DMS114 treated with DMSO at 0.1 percent for 48 hours (cell line): ENCODE measurements at regions not wholly inside any gene's neighbourhood (a gene's known extent, or its start where the extent isn't known, plus 50 kb on each side); places are given as distances from the start of the nearest gene placed in this dataset.

Experiments
- DNase-seq: peaks from one replicate; lab custom pipeline; 2025; ENCODE audit not compliant: unreplicated experiment; lab: John Stamatoyannopoulos, UW

- no peak for DNase-seq
These were observed 1373.2 kb downstream of the SUCLG1 start for GRCh38 chr2:83085869-83086268.

GRCh38 chr2:83081826-83082690, 1377.0 kb downstream of the SUCLG1 start:
- DNase-seq, result no peak

GRCh38 chr2:83079007-83079406, 1380.1 kb downstream of the SUCLG1 start:
- DNase-seq, result no peak

GRCh38 chr2:83072767-83073166, 1386.3 kb downstream of the SUCLG1 start:
- no peak for DNase-seq

- no peak for DNase-seq
These were observed 1387.2 kb downstream of the SUCLG1 start for GRCh38 chr2:83071914-83072313.

- DNase-seq, result no peak
These were observed 1387.7 kb downstream of the SUCLG1 start for GRCh38 chr2:83071352-83071751.

GRCh38 chr2:83069724-83070123, 1389.4 kb downstream of the SUCLG1 start:
- DNase-seq, result no peak

GRCh38 chr2:83068714-83069113, 1390.4 kb downstream of the SUCLG1 start:
- DNase-seq, result no peak

- DNase-seq, result no peak
These were observed 1391.1 kb downstream of the SUCLG1 start for GRCh38 chr2:83067947-83068346.

- no peak for DNase-seq
These were observed 1395.1 kb downstream of the SUCLG1 start for GRCh38 chr2:83063933-83064332.

GRCh38 chr2:83063511-83063910, 1395.6 kb downstream of the SUCLG1 start:
- DNase-seq, result no peak

- no peak for DNase-seq
These were observed 1400.4 kb downstream of the SUCLG1 start for GRCh38 chr2:83058683-83059082.

- DNase-seq, result no peak
These were observed 1403.6 kb downstream of the SUCLG1 start for GRCh38 chr2:83055376-83056010.

- no peak for DNase-seq
These were observed 1404.3 kb downstream of the SUCLG1 start for GRCh38 chr2:83054751-83055150.

- no peak for DNase-seq
These were observed 1407.4 kb downstream of the SUCLG1 start for GRCh38 chr2:83051538-83052170.

- no peak for DNase-seq
These were observed 1417.0 kb downstream of the SUCLG1 start for GRCh38 chr2:83042053-83042452.

- no peak for DNase-seq
These were observed 1436.4 kb downstream of the SUCLG1 start for GRCh38 chr2:83022631-83023210.

GRCh38 chr2:83017366-83018090, 1441.6 kb downstream of the SUCLG1 start:
- no peak for DNase-seq

GRCh38 chr2:83016343-83017110, 1442.6 kb downstream of the SUCLG1 start:
- DNase-seq, result no peak

- DNase-seq, result no peak
These were observed 1443.2 kb downstream of the SUCLG1 start for GRCh38 chr2:83015900-83016299.
